Osteoblast (primary cell): ENCODE measurements at regions not wholly inside any gene's neighbourhood (a gene's known extent, or its start where the extent isn't known, plus 50 kb on each side); places are given as distances from the start of the nearest gene placed in this dataset.

Experiments
- DNase-seq: peaks from one replicate; pipeline ENCODE4 v3.0.0; 2011; ENCODE audit warnings: low spot score, mixed read lengths; ENCODE audit not compliant: insufficient read length; ENCODE audit errors: missing footprints
- H2AFZ ChIP-seq: 2 replicates; pipeline ENCODE4 v1.6.0; 2011; ENCODE audit warnings: mild to moderate bottlenecking, low read length
- H3K27ac ChIP-seq: 2 replicates; pipeline ENCODE4 v1.5.1; 2011; ENCODE audit warnings: mild to moderate bottlenecking, low read depth, low read length, moderate library complexity
- H3K27me3 ChIP-seq: 2 replicates; pipeline ENCODE4 v1.6.0; 2012; ENCODE audit warnings: mild to moderate bottlenecking, control low read depth, inconsistent platforms, low read length, moderate library complexity; ENCODE audit not compliant: insufficient read depth
- H3K36me3 ChIP-seq: 2 replicates; pipeline ENCODE4 v1.5.1; 2011; ENCODE audit warnings: mild to moderate bottlenecking, low read length, control low read depth, moderate library complexity; ENCODE audit not compliant: insufficient read depth
- H3K4me1 ChIP-seq: 2 replicates; pipeline ENCODE4 v1.5.1; 2011; ENCODE audit warnings: mild to moderate bottlenecking, low read length, control low read depth, moderate library complexity; ENCODE audit not compliant: insufficient read depth
- H3K4me2 ChIP-seq: 2 replicates; pipeline ENCODE4 v1.6.0; 2011; ENCODE audit warnings: mild to moderate bottlenecking, low read length; ENCODE audit not compliant: insufficient read depth
- H3K4me3 ChIP-seq: fragments of 200-600 bp; sonication (generic); 3 replicates; pipeline ENCODE4 v1.5.1; 2012; ENCODE audit warnings: mild to moderate bottlenecking, low read length, inconsistent platforms; ENCODE audit not compliant: insufficient read depth
- H3K79me2 ChIP-seq: 2 replicates; pipeline ENCODE4 v1.6.0; 2012; ENCODE audit warnings: mild to moderate bottlenecking, low read length, control low read depth, inconsistent platforms; ENCODE audit not compliant: insufficient read depth
- H3K9me3 ChIP-seq: 2 replicates; pipeline ENCODE4 v1.5.1; 2011; ENCODE audit warnings: low read depth, low read length, control low read depth
- H4K20me1 ChIP-seq: 2 replicates; pipeline ENCODE4 v1.6.0; 2012; ENCODE audit warnings: mild to moderate bottlenecking, low read length, control low read depth; ENCODE audit not compliant: insufficient read depth
- TF ChIP-seq, protein P1 (sequence below): IDR thresholded peaks from 2 replicates; pipeline ENCODE4 v1.5.1; 2011; ENCODE audit warnings: mild to moderate bottlenecking, low read depth, low read length, moderate library complexity; ENCODE audit errors: extremely low read depth

DNA sequence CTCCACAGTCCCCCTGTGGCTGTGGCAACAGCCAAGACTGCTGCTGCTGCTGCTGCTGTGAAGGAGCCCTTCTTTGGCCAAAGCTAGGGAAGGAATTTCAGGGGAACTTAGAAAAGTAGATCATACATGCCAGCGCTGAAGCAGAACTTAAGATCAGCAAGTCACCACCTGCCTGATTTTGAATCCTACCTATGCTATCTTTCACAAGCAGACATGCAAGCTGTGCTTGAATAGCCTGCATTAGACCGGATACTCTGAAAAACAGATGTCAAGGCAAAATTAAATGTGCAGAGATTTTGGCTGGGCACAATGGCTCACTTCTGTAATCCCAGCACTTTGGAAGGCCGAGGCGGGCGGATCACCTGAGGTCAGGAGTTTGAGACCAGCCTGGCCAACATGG lies 99.3 kb upstream of the ZNF366 start:
- TF ChIP-seq, protein P1, sequence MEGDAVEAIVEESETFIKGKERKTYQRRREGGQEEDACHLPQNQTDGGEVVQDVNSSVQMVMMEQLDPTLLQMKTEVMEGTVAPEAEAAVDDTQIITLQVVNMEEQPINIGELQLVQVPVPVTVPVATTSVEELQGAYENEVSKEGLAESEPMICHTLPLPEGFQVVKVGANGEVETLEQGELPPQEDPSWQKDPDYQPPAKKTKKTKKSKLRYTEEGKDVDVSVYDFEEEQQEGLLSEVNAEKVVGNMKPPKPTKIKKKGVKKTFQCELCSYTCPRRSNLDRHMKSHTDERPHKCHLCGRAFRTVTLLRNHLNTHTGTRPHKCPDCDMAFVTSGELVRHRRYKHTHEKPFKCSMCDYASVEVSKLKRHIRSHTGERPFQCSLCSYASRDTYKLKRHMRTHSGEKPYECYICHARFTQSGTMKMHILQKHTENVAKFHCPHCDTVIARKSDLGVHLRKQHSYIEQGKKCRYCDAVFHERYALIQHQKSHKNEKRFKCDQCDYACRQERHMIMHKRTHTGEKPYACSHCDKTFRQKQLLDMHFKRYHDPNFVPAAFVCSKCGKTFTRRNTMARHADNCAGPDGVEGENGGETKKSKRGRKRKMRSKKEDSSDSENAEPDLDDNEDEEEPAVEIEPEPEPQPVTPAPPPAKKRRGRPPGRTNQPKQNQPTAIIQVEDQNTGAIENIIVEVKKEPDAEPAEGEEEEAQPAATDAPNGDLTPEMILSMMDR = no peak
- no peak overlapping the region for H3K27ac ChIP-seq
- H2AFZ ChIP-seq = no peak overlapping the region
- no peaks in the 10 kb centered on the region for H4K20me1 ChIP-seq
- H3K4me3 ChIP-seq = no peak overlapping the region
- H3K4me1 ChIP-seq = peaks cover 9% of the 10 kb centered on the region
- no peaks in the 10 kb centered on the region for H3K27me3 ChIP-seq
- DNase-seq = no peak
- H3K36me3 ChIP-seq = no peaks in the 10 kb centered on the region
- no peaks in the 10 kb centered on the region for H3K9me3 ChIP-seq
- no peaks in the 10 kb centered on the region for H3K79me2 ChIP-seq
- H3K4me2 ChIP-seq = no peak overlapping the region

DNA sequence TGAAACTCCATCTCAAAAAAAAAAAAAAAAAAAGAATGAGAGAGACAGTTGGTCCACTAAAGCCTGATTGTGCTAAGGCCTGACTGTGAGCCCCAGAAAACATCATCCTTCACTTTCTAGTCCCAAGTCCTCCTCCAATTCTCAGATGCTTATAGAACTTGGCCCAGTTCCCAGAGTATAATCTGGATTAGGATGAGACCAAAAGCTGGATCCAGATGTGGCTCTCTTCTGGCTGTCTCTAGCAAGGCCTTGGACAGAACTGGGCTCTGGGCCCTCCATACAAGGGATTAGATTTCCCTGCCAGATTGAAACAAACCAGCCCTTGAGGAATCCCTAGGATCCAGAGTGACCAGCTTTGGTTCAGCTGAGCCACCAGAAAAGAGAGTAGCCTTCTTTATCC lies 98.4 kb upstream of the ZNF366 start:
- no peaks in the 10 kb centered on the region for H3K27me3 ChIP-seq
- no peaks in the 10 kb centered on the region for H3K79me2 ChIP-seq
- no peak overlapping the region for H2AFZ ChIP-seq
- peaks cover 16% of the 10 kb centered on the region for H3K4me1 ChIP-seq
- H3K36me3 ChIP-seq = no peaks in the 10 kb centered on the region
- no peak for DNase-seq
- no peaks in the 10 kb centered on the region for H4K20me1 ChIP-seq
- no peak overlapping the region for H3K4me3 ChIP-seq
- TF ChIP-seq, protein P1 = no peak
- no peaks in the 10 kb centered on the region for H3K9me3 ChIP-seq
- H3K4me2 ChIP-seq = no peak overlapping the region
- no peak overlapping the region for H3K27ac ChIP-seq

DNA sequence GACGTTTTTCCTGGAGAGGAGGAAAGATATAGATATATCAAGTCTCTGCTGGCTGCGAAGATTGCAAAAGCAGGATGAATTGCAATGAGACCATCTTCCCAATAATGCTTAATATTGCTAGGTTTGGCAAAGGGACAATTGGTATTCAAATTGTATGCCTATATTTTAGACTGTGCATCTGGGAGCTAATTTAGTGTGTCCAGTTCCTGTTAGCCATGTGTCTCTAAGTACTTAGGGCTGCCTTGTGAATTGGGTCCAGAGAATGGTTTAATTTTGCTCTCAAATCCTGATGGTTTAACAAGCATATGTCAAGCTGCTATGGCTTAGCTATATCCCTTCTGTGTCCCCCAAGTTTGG lies 97.6 kb upstream of the ZNF366 start:
- TF ChIP-seq, protein P1 = no peak
- peaks cover 23% of the 10 kb centered on the region for H3K4me1 ChIP-seq
- H3K27me3 ChIP-seq = no peaks in the 10 kb centered on the region
- no peaks in the 10 kb centered on the region for H4K20me1 ChIP-seq
- H3K4me3 ChIP-seq = no peak overlapping the region
- H3K79me2 ChIP-seq = no peaks in the 10 kb centered on the region
- no peak overlapping the region for H3K4me2 ChIP-seq
- H3K36me3 ChIP-seq = no peaks in the 10 kb centered on the region
- no peak overlapping the region for H3K27ac ChIP-seq
- H2AFZ ChIP-seq = no peak overlapping the region
- H3K9me3 ChIP-seq = no peaks in the 10 kb centered on the region
- DNase-seq = no peak

DNA sequence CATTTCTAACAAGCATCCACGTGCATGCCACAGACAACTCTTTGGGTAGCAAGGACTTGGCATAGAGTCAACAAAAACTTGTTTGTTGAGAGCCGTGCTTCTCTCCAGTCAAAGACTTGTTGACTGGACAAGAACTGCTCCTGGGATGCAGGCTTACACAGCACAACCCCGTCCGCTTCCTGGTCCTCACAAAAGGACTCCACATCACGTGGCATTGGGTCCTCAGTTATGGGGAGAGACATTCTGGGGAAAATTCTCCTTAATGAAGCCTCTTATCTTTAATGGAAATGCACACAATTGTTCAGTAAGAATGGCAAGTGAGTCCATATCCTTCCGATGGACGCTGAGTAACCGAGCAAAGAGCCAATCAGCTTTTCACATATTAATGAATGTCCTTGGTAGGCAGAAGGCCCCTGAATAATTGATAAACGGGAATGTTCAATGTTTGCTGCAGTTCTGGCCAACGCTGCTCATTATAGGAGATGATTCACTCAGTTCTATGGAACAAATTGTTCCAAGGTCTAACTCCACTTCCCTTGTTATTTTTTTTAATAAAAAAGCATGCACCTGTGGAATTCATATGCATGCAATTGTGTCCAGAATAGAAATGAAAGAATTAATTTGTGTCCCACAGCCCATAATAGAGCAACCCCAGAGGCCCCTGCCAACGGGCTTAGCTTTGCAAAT lies 97.0 kb upstream of the ZNF366 start:
- no peak overlapping the region for H3K4me3 ChIP-seq
- no peaks in the 10 kb centered on the region for H3K27me3 ChIP-seq
- H3K9me3 ChIP-seq = no peaks in the 10 kb centered on the region
- no peak overlapping the region for H3K4me2 ChIP-seq
- H3K79me2 ChIP-seq = no peaks in the 10 kb centered on the region
- no peak overlapping the region for H3K27ac ChIP-seq
- H4K20me1 ChIP-seq = no peaks in the 10 kb centered on the region
- TF ChIP-seq, protein P1 = no peak
- H3K36me3 ChIP-seq = no peaks in the 10 kb centered on the region
- no peak for DNase-seq
- peaks cover 28% of the 10 kb centered on the region for H3K4me1 ChIP-seq
- no peak overlapping the region for H2AFZ ChIP-seq
